GM23248 (cell line): ENCODE measurements at regions not wholly inside any gene's neighbourhood (a gene's known extent, or its start where the extent isn't known, plus 50 kb on each side); places are given as distances from the start of the nearest gene placed in this dataset.
A peak's percentile ranks its signal among the peaks of the same experiment; 100 is the strongest.

ENCODE experiments used
- DNase-seq: peaks from one replicate; pipeline ENCODE4 v3.0.0-alpha.2; 2015
- H2AFZ ChIP-seq: fragments of 200-600 bp; sonication (generic); 2 replicates; pipeline ENCODE4 v1.6.1; 2016; ENCODE audit warnings: antibody characterized with exemption
- H3F3A ChIP-seq: fragments of 200-600 bp; sonication (generic); 2 replicates; pipeline ENCODE4 v1.6.1; 2016; ENCODE audit warnings: mild to moderate bottlenecking, antibody characterized with exemption, mixed run types; ENCODE audit not compliant: insufficient read depth
- H3K27ac ChIP-seq: fragments of 200-600 bp; sonication (generic); 2 replicates; pipeline ENCODE4 v1.5.1; 2016; ENCODE audit warnings: mild to moderate bottlenecking
- H3K27me3 ChIP-seq: fragments of 200-600 bp; sonication (generic); replicated peaks from 2 replicates; pipeline ENCODE4 v1.6.1; 2016; ENCODE audit warnings: mild to moderate bottlenecking; ENCODE audit not compliant: insufficient read depth
- H3K36me3 ChIP-seq: fragments of 200-600 bp; sonication (generic); 2 replicates; pipeline ENCODE4 v1.6.1; 2016; ENCODE audit warnings: low read depth, mild to moderate bottlenecking
- H3K4me1 ChIP-seq: fragments of 200-600 bp; sonication (generic); 2 replicates; pipeline ENCODE4 v1.6.1; 2016; ENCODE audit warnings: mild to moderate bottlenecking; ENCODE audit not compliant: insufficient read depth
- H3K4me2 ChIP-seq: fragments of 200-600 bp; sonication (generic); one replicate; pipeline ENCODE4 v1.6.1; 2016; ENCODE audit warnings: mild to moderate bottlenecking; ENCODE audit not compliant: unreplicated experiment
- H3K4me3 ChIP-seq: fragments of 200-600 bp; sonication (generic); 2 replicates; pipeline ENCODE4 v1.5.1; 2016; ENCODE audit warnings: mild to moderate bottlenecking
- H3K79me2 ChIP-seq: fragments of 200-600 bp; sonication (generic); 2 replicates; pipeline ENCODE4 v1.6.1; 2016; ENCODE audit warnings: mild to moderate bottlenecking; ENCODE audit not compliant: insufficient read depth
- H3K9ac ChIP-seq: fragments of 200-600 bp; sonication (generic); 2 replicates; pipeline ENCODE4 v1.6.1; 2016; ENCODE audit warnings: mild to moderate bottlenecking
- H3K9me2 ChIP-seq: fragments of 200-600 bp; sonication (generic); 2 replicates; pipeline ENCODE4 v1.6.1; 2016; ENCODE audit warnings: mixed run types, mild to moderate bottlenecking, moderate library complexity; ENCODE audit not compliant: insufficient read depth
- H3K9me3 ChIP-seq: fragments of 200-600 bp; sonication (generic); one replicate; pipeline ENCODE4 v1.6.1; 2017; ENCODE audit warnings: low read depth
- H4K20me1 ChIP-seq: fragments of 200-600 bp; sonication (generic); 2 replicates; pipeline ENCODE4 v1.6.0; 2016; ENCODE audit not compliant: insufficient read depth
- EZH2 ChIP-seq: fragments of 200-600 bp; sonication (generic); IDR thresholded peaks from 2 replicates; pipeline ENCODE4 v1.6.1; 2018; ENCODE audit warnings: antibody characterized with exemption, mild to moderate bottlenecking; ENCODE audit not compliant: insufficient read depth, poor library complexity, severe bottlenecking
- EZH2phosphoT487 ChIP-seq: fragments of 200-600 bp; sonication (generic); IDR thresholded peaks from 2 replicates; pipeline ENCODE4 v1.6.1; 2018; ENCODE audit warnings: antibody characterized with exemption, moderate library complexity, mild to moderate bottlenecking, low read depth; ENCODE audit not compliant: insufficient read depth
- WGBS, 2 experiments: methylation state at CpG; one replicate each; pipeline ENCODE4 v1.1.6; 2015 to 2017; ENCODE audit warnings: low lambda C conversion rate in 2 of 2, low coverage in 1 of 2; ENCODE audit errors: missing lambda C conversion rate in 2 of 2; 5-methylcytosine and 5-hydroxymethylcytosine counted together
- in situ Hi-C: fragments of 300-500 bp; cut with MboI; formaldehyde crosslinking; loops from 2 replicates; pipeline ENCODE4 v1.15.0; 2020

- H3K9ac ChIP-seq = peak overlapping the region; percentile 65
- DNase-seq = peak; percentile 97
- no peaks in the 10 kb centered on the region for H3K9me3 ChIP-seq
- peaks cover 88% of the 10 kb centered on the region for H3F3A ChIP-seq
- peak overlapping the region; percentile 93 for H3K27ac ChIP-seq
- in situ Hi-C loops = no loop called here
- peak overlapping the region; percentile 37 for H3K4me3 ChIP-seq
- peak overlapping the region; percentile 64 for H3K4me2 ChIP-seq
- 1 to 2% methylated on average over 14 of the region's 14 CpGs for WGBS, 2 experiments
- peaks cover 6% of the 10 kb centered on the region; the same call in 1 of the 2 replicates for H3K36me3 ChIP-seq
- H3K4me1 ChIP-seq = peaks cover 90% of the 10 kb centered on the region
- H3K27me3 ChIP-seq = no peaks in the 10 kb centered on the region
- no peak overlapping the region for H2AFZ ChIP-seq
- H3K79me2 ChIP-seq = peaks cover 99% of the 10 kb centered on the region
- TF ChIP-seq EZH2 (no peak), EZH2phosphoT487 (no peak)
- H4K20me1 ChIP-seq = peaks cover 12% of the 10 kb centered on the region
- H3K9me2 ChIP-seq = no peaks in the 10 kb centered on the region
These were observed 138.4 kb downstream of the C9orf152 start for GRCh38 chr9:110069326-110070248.

GRCh38 chr9:110072597-110073355 is 135.2 kb downstream of the C9orf152 start:
- DNase-seq = peak; percentile 76
- no peak overlapping the region for H2AFZ ChIP-seq
- peak overlapping the region; percentile 93 for H3K27ac ChIP-seq
- in situ Hi-C loops = no loop called here
- peaks cover 6% of the 10 kb centered on the region for H3K36me3 ChIP-seq
- H3K9ac ChIP-seq = peak overlapping the region; percentile 27; the same call in 1 of the 2 replicates
- no peak overlapping the region for H3K4me3 ChIP-seq
- no peaks in the 10 kb centered on the region for H3K9me2 ChIP-seq
- no peaks in the 10 kb centered on the region for H3K9me3 ChIP-seq
- peaks cover 99% of the 10 kb centered on the region for H3K79me2 ChIP-seq
- peaks cover 77% of the 10 kb centered on the region for H3K4me1 ChIP-seq
- TF ChIP-seq EZH2phosphoT487 = no peak
- no peaks in the 10 kb centered on the region for H3K27me3 ChIP-seq
- H3F3A ChIP-seq = peaks cover 78% of the 10 kb centered on the region
- peak overlapping the region; percentile 7 for H3K4me2 ChIP-seq
- WGBS, 2 experiments = 59 to 63% methylated on average over 5 of the region's 5 CpGs
- peaks cover 12% of the 10 kb centered on the region for H4K20me1 ChIP-seq

- peak overlapping the region; percentile 27; the same call in 1 of the 2 replicates for H3K9ac ChIP-seq
- peaks cover 12% of the 10 kb centered on the region for H4K20me1 ChIP-seq
- no peaks in the 10 kb centered on the region for H3K27me3 ChIP-seq
- H3K4me1 ChIP-seq = peaks cover 78% of the 10 kb centered on the region
- no peaks in the 10 kb centered on the region for H3K9me2 ChIP-seq
- no peak for DNase-seq
- peaks cover 80% of the 10 kb centered on the region for H3F3A ChIP-seq
- no peak overlapping the region for H2AFZ ChIP-seq
- peak overlapping the region; percentile 93 for H3K27ac ChIP-seq
- H3K4me2 ChIP-seq = no peak overlapping the region
- peaks cover 99% of the 10 kb centered on the region for H3K79me2 ChIP-seq
- no peak overlapping the region for H3K4me3 ChIP-seq
- H3K9me3 ChIP-seq = no peaks in the 10 kb centered on the region
- TF ChIP-seq EZH2phosphoT487 = no peak
- in situ Hi-C loops = no loop called here
- peaks cover 6% of the 10 kb centered on the region for H3K36me3 ChIP-seq
These were observed 134.5 kb downstream of the C9orf152 start for GRCh38 chr9:110073356-110073905.

DNA sequence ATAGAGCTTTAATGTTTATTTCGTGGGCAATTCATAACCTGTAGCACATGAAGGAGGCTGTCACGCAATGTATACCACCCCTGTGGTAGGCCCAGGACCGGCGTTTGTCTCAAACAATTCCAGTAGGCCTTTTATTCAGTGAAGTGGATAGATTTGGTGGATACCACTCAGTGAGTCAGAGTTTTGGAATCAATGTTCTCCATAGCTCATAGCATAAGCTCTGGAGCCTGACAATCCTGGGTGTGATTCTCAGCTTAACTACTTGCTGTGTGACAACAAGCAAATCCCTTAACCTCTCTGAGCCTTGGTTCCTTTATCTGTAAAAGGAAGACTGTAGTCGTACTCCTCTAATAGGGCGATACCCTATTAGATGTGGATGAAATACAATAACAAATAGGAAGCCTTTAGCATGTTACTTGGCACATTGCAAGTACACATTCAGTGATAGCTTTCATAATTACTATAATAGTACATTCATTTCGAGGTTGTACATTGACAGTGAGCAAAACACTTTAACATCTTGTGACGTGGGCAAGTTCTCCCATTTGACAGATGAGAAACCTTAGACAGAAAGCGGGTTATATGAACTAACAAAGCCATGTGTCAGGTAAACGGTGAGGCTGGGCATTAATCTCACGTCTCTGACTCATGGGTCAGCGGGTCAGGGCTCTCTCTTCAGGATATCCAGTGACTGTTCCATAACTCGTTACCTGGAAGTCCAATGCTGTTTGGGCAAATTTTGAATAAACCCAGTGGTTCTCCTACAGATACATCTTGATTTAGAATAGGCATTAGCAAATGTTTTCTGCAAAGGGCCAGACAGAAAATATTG is 130.8 kb downstream of the C9orf152 start:
- Histone ChIP-seq H4K20me1 (peaks cover 23% of the 10 kb centered on the region), H3K4me2 (peak overlapping the region; percentile 79), H2AFZ (no peak overlapping the region), H3K36me3 (peaks cover 11% of the 10 kb centered on the region), H3F3A (peaks cover 67% of the 10 kb centered on the region), H3K4me3 (no peak overlapping the region), H3K9me3 (no peaks in the 10 kb centered on the region), H3K9me2 (no peaks in the 10 kb centered on the region), H3K27ac (peak overlapping the region; percentile 50), H3K4me1 (peaks cover 72% of the 10 kb centered on the region), H3K27me3 (no peaks in the 10 kb centered on the region), H3K9ac (0 out of 2 replicates have a peak overlapping the region, but pooled peaks have one; percentile 8), H3K79me2 (peaks cover 100% of the 10 kb centered on the region)
- peak; percentile 77 for DNase-seq
- TF ChIP-seq EZH2phosphoT487 (no peak), EZH2 (no peak)
- 72 to 76% methylated on average over 13 of the region's 13 CpGs for WGBS, 2 experiments
- in situ Hi-C loops = no loop called here
